Trophoblast cell (in vitro differentiated cells and primary cell): ENCODE measurements at regions not wholly inside any gene's neighbourhood (a gene's known extent, or its start where the extent isn't known, plus 50 kb on each side); places are given as distances from the start of the nearest gene placed in this dataset.

Experiments used
- DNase-seq, 2 donors: peaks; one replicate each; pipeline ENCODE4 v3.0.0-alpha.2; 2016
- H2AFZ ChIP-seq: 2 replicates; pipeline ENCODE4 v1.6.1; 2013; ENCODE audit warnings: low read length, moderate library complexity, mild to moderate bottlenecking; ENCODE audit not compliant: insufficient read depth, poor library complexity
- H2AK5ac ChIP-seq: 2 replicates; pipeline ENCODE4 v1.6.1; 2013; ENCODE audit warnings: mild to moderate bottlenecking, low read length
- H2BK120ac ChIP-seq: 2 replicates; pipeline ENCODE4 v1.6.1; 2013; ENCODE audit warnings: low read length, mild to moderate bottlenecking, moderate library complexity; ENCODE audit not compliant: insufficient read depth, poor library complexity
- H2BK12ac ChIP-seq: 2 replicates; pipeline ENCODE4 v1.6.1; 2013; ENCODE audit warnings: mild to moderate bottlenecking, low read length, moderate library complexity
- H2BK5ac ChIP-seq: 2 replicates; pipeline ENCODE4 v1.6.1; 2013; ENCODE audit warnings: low read length, low read depth, moderate library complexity, mild to moderate bottlenecking; ENCODE audit not compliant: poor library complexity
- H3K14ac ChIP-seq: 2 replicates; pipeline ENCODE4 v1.6.1; 2013; ENCODE audit warnings: mild to moderate bottlenecking, low read length
- H3K18ac ChIP-seq: 2 replicates; pipeline ENCODE4 v1.6.1; 2013; ENCODE audit warnings: mild to moderate bottlenecking, low read length
- H3K23ac ChIP-seq: 2 replicates; pipeline ENCODE4 v1.6.1; 2013; ENCODE audit warnings: low read length
- H3K27ac ChIP-seq: 2 replicates; pipeline ENCODE4 v1.5.1; 2013; ENCODE audit warnings: low read depth, mild to moderate bottlenecking, inconsistent platforms, low read length, moderate library complexity
- H3K27me3 ChIP-seq: 2 replicates; pipeline ENCODE4 v1.6.1; 2013; ENCODE audit warnings: inconsistent platforms, mild to moderate bottlenecking, low read length, moderate library complexity; ENCODE audit not compliant: insufficient read depth
- H3K36me3 ChIP-seq, 2 experiments: 1 replicate in 1 of 2; 2 replicates in 1 of 2; pipeline ENCODE4 v1.6.1; 2013; ENCODE audit warnings: low read length in 2 of 2, mild to moderate bottlenecking in 2 of 2, moderate library complexity in 1 of 2; ENCODE audit not compliant: insufficient read depth in 2 of 2, control insufficient read depth in 1 of 2
- H3K4ac ChIP-seq: 2 replicates; pipeline ENCODE4 v1.6.1; 2013; ENCODE audit warnings: low read depth, mild to moderate bottlenecking, low read length, moderate library complexity
- H3K4me1 ChIP-seq, 2 experiments: 1 replicate in 1 of 2; 2 replicates in 1 of 2; pipeline ENCODE4 v1.6.1; 2013; ENCODE audit warnings: low read length in 2 of 2, mild to moderate bottlenecking in 2 of 2, moderate library complexity in 1 of 2; ENCODE audit not compliant: insufficient read depth in 2 of 2, control insufficient read depth in 1 of 2
- H3K4me2 ChIP-seq: 2 replicates; pipeline ENCODE4 v1.6.1; 2013; ENCODE audit warnings: inconsistent platforms, mild to moderate bottlenecking, low read length, moderate library complexity
- H3K4me3 ChIP-seq: 2 replicates; pipeline ENCODE4 v1.5.1; 2013; ENCODE audit warnings: mild to moderate bottlenecking, low read depth, low read length, inconsistent platforms
- H3K79me1 ChIP-seq: one replicate; pipeline ENCODE4 v1.6.1; 2013; ENCODE audit warnings: low read length
- H3K79me2 ChIP-seq: 2 replicates; pipeline ENCODE4 v1.6.1; 2013; ENCODE audit warnings: low read length, mild to moderate bottlenecking; ENCODE audit not compliant: control insufficient read depth, insufficient read depth, poor library complexity
- H3K9ac ChIP-seq: 2 replicates; pipeline ENCODE4 v1.6.1; 2013; ENCODE audit warnings: mild to moderate bottlenecking, low read length
- H3K9me3 ChIP-seq: 2 replicates; pipeline ENCODE4 v1.6.1; 2013; ENCODE audit warnings: low read depth, mild to moderate bottlenecking, control low read depth, inconsistent platforms, low read length; ENCODE audit not compliant: insufficient read depth
- H4K12ac ChIP-seq: 2 replicates; pipeline ENCODE4 v1.6.1; 2013; ENCODE audit warnings: low read depth, mild to moderate bottlenecking, low read length, moderate library complexity
- H4K8ac ChIP-seq: 2 replicates; pipeline ENCODE4 v1.6.1; 2013; ENCODE audit warnings: low read depth, mild to moderate bottlenecking, low read length, moderate library complexity
- H4K91ac ChIP-seq: one replicate; pipeline ENCODE4 v1.6.1; 2013; ENCODE audit warnings: low read depth, mild to moderate bottlenecking, low read length, moderate library complexity
- WGBS: extraction: QIAGEN DNeasy Blood & Tissue Kit; methylation state at CpG from one replicate; pipeline ENCODE4 v1.1.7; 2013; ENCODE audit warnings: missing lambda C conversion rate; ENCODE audit not compliant: insufficient read length, insufficient coverage; ENCODE audit errors: extremely low coverage; 5-methylcytosine and 5-hydroxymethylcytosine counted together

GRCh38 chr2:136167721-136168475, 49.9 kb upstream of the CXCR4 start:
- Histone ChIP-seq H2BK12ac (no peak overlapping the region), H3K4ac (no peak overlapping the region), H3K4me3 (no peak overlapping the region), H2AK5ac (no peak overlapping the region), H3K9me3 (no peaks in the 10 kb centered on the region), H3K14ac (no peak overlapping the region), H3K4me1 (no peaks in the 10 kb centered on the region), H3K9ac (no peak overlapping the region), H3K36me3 (no peaks in the 10 kb centered on the region), H3K18ac (no peak overlapping the region), H3K79me2 (no peaks in the 10 kb centered on the region), H2BK120ac (no peak overlapping the region), H2BK5ac (no peak overlapping the region), H3K23ac (no peak overlapping the region), H4K8ac (no peak overlapping the region), H2AFZ (no peak overlapping the region), H3K79me1 (no peaks in the 10 kb centered on the region), H3K27ac (no peak overlapping the region), H3K27me3 (no peaks in the 10 kb centered on the region), H4K91ac (no peak overlapping the region), H3K4me2 (no peak overlapping the region), H4K12ac (no peak overlapping the region)
- no CpG with 5 or more reads among the region's 8 CpGs for WGBS
- no peak for DNase-seq
